GM18517 (cell line): ENCODE measurements at regions not wholly inside any gene's neighbourhood (a gene's known extent, or its start where the extent isn't known, plus 50 kb on each side); places are given as distances from the start of the nearest gene placed in this dataset.
"Not testable (repeated sequence)": the region's sequence is repeated elsewhere in the genome, so short reads cannot be mapped to it uniquely, and the experiment has no call there.

Experiments
- ATAC-seq: cut with Tn5 transposase; IDR thresholded peaks from one replicate; pipeline ENCODE4 v1.9.1; 2021; ENCODE audit warnings: mild to moderate bottlenecking, moderate library complexity; ENCODE audit not compliant: unreplicated experiment

GRCh38 chr5:147075187-147075586, 159.6 kb upstream of the STK32A start:
- ATAC-seq = no peak

DNA sequence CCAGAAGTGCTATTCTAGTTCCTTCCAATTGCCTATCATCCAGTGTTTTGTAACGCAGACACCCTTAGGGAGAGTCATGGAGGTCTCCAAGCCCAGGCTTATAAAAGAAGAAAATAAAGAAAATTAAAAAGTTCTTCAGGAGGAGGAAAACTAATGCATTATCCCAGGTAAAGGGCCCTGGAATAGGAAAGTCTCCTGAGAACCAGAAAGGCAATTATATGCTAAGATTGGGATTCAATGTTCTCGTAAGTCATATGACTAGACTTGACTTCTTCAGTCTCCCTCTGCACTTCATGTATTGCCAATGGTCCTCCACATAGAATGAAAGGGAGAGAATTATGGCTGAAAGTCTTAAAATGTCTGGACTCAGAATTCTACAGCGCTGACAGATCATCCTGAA, 154.4 kb upstream of the STK32A start:
- ATAC-seq = no peak

GRCh38 chr5:147081311-147081764, 153.5 kb upstream of the STK32A start:
- no peak for ATAC-seq

- ATAC-seq = no peak
Observed at GRCh38 chr5:147084702-147085101, 150.1 kb upstream of the STK32A start.

GRCh38 chr5:147085409-147085808, 149.4 kb upstream of the STK32A start:
- no peak for ATAC-seq

DNA sequence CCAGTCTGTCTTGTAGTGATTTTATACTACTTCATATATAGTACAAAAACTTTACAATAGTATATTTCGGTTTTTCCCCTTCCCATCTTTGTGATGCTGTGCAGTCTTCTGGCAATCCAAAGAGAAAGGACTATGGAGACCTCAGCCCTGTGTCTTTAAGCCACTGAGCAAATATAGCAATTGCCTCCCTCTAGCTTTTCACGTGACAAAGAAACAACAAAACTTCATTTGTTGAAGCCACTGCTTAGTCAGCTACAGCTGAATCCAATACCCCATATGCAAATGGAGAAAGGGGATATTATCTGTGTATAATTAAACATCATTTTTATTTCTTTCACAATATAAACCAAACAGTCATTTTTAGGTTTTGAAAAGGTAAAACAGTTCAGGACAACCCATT, 142.8 kb upstream of the STK32A start:
- ATAC-seq = no peak

GRCh38 chr5:147093138-147093537, 141.7 kb upstream of the STK32A start:
- no peak for ATAC-seq

DNA sequence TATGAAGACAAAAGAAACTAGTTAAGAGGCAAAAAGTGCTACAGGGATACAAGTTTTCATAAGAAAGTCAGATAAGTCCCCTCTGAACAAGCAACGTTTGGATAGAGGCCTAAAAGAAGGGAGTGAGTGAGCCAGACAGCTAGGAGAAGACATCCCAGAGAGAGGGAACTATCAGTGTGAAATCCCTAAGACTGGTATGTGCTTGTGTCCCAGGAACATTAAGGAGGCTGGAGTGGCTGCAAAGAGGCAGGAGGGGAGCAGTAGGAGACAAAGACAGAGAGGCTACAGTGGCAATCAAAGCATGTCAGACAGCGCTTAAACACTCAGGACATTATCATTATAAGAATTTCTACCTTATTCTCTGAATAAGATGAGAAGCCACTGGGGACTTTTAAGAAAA, 139.1 kb upstream of the STK32A start:
- ATAC-seq = no peak

- ATAC-seq = no peak
Observed at GRCh38 chr5:147098233-147098790, 136.5 kb upstream of the STK32A start.

DNA sequence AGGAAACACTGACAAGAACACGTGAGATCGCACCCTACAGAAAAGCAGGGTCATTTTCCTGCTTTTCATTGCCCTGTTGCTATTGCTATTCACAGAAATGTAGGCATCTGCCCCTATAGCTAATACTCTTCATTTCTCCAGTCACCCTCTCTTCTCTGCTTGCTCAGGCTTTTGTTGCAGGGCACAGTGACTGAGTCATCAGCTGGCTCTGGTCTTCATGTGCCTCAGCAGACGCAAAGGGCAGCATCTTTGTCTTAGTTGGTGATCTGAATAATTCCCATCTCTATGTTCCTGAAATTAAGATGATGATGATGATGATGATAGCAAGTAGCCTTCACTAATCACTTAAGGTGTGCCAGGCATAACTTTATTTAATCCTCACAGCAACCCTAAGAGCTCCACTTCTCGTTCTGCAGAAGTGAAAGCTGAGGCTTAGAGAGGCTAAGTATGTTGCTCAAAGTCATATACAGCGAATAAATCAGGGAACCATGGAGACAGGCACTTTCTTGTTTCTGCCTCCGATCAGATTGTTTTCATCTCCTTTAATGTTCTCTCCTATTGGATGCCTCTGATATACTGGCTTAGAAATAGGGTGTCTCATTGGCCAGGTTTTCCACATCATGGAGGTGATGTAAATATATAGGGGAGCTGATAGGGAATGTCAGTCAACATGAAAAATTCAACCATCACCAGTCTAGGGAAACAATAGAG, 133.0 kb upstream of the STK32A start:
- ATAC-seq = no peak

GRCh38 chr5:147112899-147113298, 121.9 kb upstream of the STK32A start:
- no peak for ATAC-seq

DNA sequence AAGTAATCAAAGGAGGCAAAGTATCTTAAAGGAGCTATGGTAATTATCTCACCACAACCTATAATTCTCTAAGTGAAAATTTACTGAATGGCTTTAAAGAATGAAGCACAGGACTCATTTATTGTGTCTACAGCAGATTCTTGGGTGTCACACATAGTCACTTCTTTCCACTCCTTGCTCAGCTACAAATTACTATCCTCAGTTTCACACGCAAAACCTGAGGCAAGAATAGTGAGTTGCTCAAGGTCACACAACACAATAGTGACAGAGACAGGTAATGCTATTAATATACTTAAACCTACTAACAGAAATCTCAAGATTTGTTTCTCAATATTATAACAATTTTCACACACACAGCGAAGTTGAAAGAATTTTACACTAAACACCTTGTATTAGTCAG, 120.9 kb upstream of the STK32A start:
- no peak for ATAC-seq

DNA sequence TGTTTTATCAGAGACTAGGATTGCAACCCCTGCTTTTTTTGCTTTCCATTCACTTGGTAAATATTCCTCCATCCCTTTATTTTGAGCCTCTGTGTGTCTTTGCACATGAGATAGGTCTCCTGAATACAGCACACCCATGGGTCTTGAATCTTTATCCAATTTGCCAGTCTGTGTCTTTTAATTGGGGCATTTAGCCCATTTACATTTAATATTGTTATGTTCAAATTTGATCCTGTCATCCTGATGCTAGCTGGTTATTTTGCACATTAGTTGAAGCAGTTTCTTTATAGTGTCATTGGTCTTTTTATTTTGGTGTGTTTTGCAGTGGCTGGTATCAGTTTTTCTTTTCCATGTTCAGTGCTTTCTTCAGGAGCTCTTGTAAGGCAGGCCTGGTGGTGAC, 95.1 kb upstream of the STK32A start:
- not testable (repeated sequence) for ATAC-seq

GRCh38 chr5:147140558-147140957, 94.3 kb upstream of the STK32A start:
- no peak for ATAC-seq

DNA sequence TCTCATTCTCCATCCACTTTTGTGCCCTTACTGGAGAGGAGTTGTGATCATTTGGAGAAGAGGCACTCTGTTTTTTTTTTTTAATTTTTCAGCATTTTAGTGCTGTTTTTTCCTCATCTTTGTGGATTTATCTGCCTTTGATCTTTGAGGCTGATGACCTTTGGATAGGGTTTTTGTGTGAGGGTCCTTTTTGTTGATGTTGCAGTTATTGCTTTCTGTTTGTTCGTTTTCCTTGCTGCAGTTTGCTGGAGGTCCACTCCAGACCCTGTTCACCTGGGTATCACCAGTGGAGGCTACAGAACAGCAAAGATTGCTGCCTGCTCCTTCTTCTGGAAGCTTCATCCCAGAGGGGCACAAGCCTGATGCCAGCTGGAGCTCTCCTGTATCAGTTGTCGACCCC, 93.2 kb upstream of the STK32A start:
- not testable (repeated sequence) for ATAC-seq

DNA sequence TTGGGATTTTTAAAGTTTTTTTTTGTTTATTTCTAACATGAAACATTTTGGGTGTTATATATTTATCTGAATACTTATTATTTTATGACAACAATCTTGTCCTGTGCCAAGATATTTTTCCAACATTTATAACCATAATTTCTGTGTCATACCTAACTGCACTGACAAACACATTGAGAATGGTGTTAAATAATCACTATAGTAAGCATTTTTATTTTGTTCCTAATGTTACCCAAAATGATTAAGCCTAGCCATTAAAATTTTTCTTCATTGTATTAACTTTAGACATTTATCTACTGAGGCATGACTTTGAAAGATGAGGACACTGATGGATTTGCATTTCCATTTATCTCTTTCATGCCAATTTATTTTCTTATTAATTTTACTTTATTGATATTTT, 91.6 kb upstream of the STK32A start:
- ATAC-seq = no peak

DNA sequence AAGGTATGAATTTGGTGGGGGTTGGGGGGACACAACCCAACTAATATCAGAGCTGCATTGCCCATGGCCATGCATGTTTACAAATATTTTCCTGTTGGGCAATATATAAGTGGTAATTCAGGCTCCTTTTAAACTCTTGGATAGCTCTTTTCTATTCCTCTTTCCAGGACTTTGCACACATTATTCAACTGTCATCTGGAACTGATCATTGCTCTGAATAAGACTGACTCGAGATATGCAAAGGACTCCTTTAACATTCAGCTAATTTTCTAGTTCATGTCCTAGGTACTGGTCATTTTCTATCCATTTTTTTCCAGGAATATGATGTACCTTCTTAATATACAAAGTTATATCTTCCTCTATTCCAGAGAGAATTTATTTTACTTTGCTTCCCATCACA, 89.5 kb upstream of the STK32A start:
- ATAC-seq = no peak

DNA sequence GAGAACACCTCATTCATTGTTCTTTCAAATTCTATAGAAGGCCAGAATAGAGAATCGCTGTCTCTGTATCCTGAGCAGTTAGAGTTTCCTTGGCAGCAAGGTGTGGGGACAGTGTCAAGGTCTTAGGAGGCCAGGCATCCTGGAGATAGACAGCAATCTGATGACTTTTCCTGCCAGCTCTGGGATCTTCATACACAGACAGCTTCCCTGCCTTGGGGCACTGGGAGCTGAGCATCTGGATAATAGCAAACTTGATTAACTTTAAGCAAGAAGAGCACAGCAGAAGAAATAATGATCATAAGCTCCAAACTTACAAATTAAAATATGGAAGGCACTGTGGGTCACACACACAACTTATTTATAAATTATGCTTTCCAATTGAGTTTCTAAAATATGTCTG, 86.1 kb upstream of the STK32A start:
- ATAC-seq = no peak

DNA sequence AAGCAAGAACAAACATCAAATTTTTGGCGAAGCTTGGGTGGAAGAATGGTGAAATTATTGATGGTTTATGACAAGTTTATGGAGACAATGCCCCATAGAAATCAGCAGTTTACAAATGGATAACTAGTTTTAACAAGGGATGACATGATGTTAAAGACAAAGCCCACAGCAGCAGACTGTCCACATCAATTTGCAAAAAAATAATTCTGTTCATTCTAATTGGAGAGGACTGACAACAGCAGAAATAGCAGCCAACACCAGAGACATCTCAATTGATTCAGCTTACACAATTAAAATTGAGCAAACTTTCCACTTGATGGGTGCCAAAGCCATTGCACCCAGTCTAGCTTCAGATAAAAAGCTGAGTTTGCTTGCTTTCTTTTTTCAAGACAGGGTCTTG, 82.7 kb upstream of the STK32A start:
- ATAC-seq = no peak

DNA sequence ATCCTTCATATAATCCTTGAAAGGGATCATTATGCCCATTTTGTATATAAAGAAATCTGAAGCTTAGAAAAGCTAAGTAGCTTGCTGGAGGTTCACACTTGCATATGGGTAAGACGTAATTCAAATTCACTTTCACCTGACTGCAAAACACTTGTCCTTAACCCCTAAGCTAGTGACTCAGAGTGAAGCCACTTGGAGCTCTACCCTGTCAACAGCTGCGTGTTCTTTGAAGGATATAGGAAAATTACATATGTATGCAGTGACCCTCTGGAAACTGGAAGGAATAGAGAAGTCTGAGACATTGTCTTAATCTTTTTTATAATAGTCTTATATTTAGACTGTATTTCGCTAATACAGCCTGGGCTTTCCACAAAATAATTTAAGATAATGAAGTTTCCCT, 80.0 kb upstream of the STK32A start:
- ATAC-seq = no peak

- ATAC-seq = no peak
Observed at GRCh38 chr5:147156012-147156411, 78.8 kb upstream of the STK32A start.

- ATAC-seq = no peak
Observed at GRCh38 chr5:147160902-147161700, 73.7 kb upstream of the STK32A start.
